ENCODE measurements at regions not wholly inside any gene's neighbourhood (a gene's known extent, or its start where the extent isn't known, plus 50 kb on each side); places are given as distances from the start of the nearest gene placed in this dataset.

- no peak overlapping the region for H3K27ac ChIP-seq (ENCODE audit: low read length)
- H3K4me1 ChIP-seq (ENCODE audit: control insufficient read depth, insufficient read depth, low read length), result no peaks in the 10 kb centered on the region
- no peak overlapping the region for H3K9ac ChIP-seq (ENCODE audit: low read length in 2 of 2)
- H3K36me3 ChIP-seq (ENCODE audit: control insufficient read depth in 2 of 2, insufficient read depth in 2 of 2, low read length in 2 of 2), result no peaks in the 10 kb centered on the region
- peaks cover 3 to 8% of the 10 kb centered on the region in 2 donors for H3K27me3 ChIP-seq (ENCODE audit: control insufficient read depth in 1 of 2, insufficient read depth in 2 of 2, low read length in 2 of 2)
- no peak overlapping the region for H3K4me3 ChIP-seq (ENCODE audit: low read length in 2 of 2)
- no peaks in the 10 kb centered on the region for H3K9me3 ChIP-seq (ENCODE audit: control insufficient read depth in 2 of 2, low read length in 2 of 2)
These were observed 138.7 kb downstream of the KLF13 start for GRCh38 chr15:31465083-31465955.

GRCh38 chr15:31467361-31467760 lies 140.7 kb downstream of the KLF13 start:
- no peaks in the 10 kb centered on the region for H3K36me3 ChIP-seq (ENCODE audit: control insufficient read depth in 2 of 2, insufficient read depth in 2 of 2, low read length in 2 of 2)
- no peak overlapping the region for H3K4me3 ChIP-seq (ENCODE audit: low read length in 2 of 2)
- H3K9ac ChIP-seq (ENCODE audit: low read length in 2 of 2), result no peak overlapping the region

GRCh38 chr15:31468911-31469785 lies 142.5 kb downstream of the KLF13 start:
- no peak overlapping the region for H3K9ac ChIP-seq (ENCODE audit: low read length in 2 of 2)
- H3K27me3 ChIP-seq (ENCODE audit: control insufficient read depth in 1 of 2, insufficient read depth in 2 of 2, low read length in 2 of 2), result peaks cover 3 to 10% of the 10 kb centered on the region in 2 donors
- H3K9me3 ChIP-seq (ENCODE audit: control insufficient read depth in 2 of 2, low read length in 2 of 2), result no peaks in the 10 kb centered on the region
- H3K27ac ChIP-seq (ENCODE audit: low read length), result no peak overlapping the region
- H3K4me3 ChIP-seq (ENCODE audit: low read length in 2 of 2), result no peak overlapping the region
- H3K4me1 ChIP-seq (ENCODE audit: control insufficient read depth, insufficient read depth, low read length), result peaks cover 6% of the 10 kb centered on the region
- H3K36me3 ChIP-seq (ENCODE audit: control insufficient read depth in 2 of 2, insufficient read depth in 2 of 2, low read length in 2 of 2), result no peaks in the 10 kb centered on the region

More at GRCh38 chr15:31467361-31467760, 140.7 kb downstream of the KLF13 start:
- Histone ChIP-seq H3K4me1 (ENCODE audit: control insufficient read depth, insufficient read depth, low read length) (peaks cover 4% of the 10 kb centered on the region), H3K9me3 (ENCODE audit: control insufficient read depth in 2 of 2, low read length in 2 of 2) (no peaks in the 10 kb centered on the region), H3K27ac (ENCODE audit: low read length) (no peak overlapping the region), H3K27me3 (ENCODE audit: control insufficient read depth in 1 of 2, insufficient read depth in 2 of 2, low read length in 2 of 2) (peaks cover 3 to 10% of the 10 kb centered on the region in 2 donors)

GRCh38 chr15:31469786-31470525 lies 143.3 kb downstream of the KLF13 start:
- H3K27ac ChIP-seq (ENCODE audit: low read length), result no peak overlapping the region
- H3K9me3 ChIP-seq (ENCODE audit: control insufficient read depth in 2 of 2, low read length in 2 of 2), result no peaks in the 10 kb centered on the region
- peaks cover 6% of the 10 kb centered on the region for H3K4me1 ChIP-seq (ENCODE audit: control insufficient read depth, insufficient read depth, low read length)
- peaks cover 3 to 8% of the 10 kb centered on the region in 2 donors for H3K27me3 ChIP-seq (ENCODE audit: control insufficient read depth in 1 of 2, insufficient read depth in 2 of 2, low read length in 2 of 2)
- no peak overlapping the region for H3K9ac ChIP-seq (ENCODE audit: low read length in 2 of 2)
- no peak overlapping the region for H3K4me3 ChIP-seq (ENCODE audit: low read length in 2 of 2)
- H3K36me3 ChIP-seq (ENCODE audit: control insufficient read depth in 2 of 2, insufficient read depth in 2 of 2, low read length in 2 of 2), result no peaks in the 10 kb centered on the region

- H3K9ac ChIP-seq (ENCODE audit: low read length in 2 of 2), result no peak overlapping the region
- H3K4me3 ChIP-seq (ENCODE audit: low read length in 2 of 2), result no peak overlapping the region
- peaks cover 3 to 6% of the 10 kb centered on the region in 2 donors for H3K27me3 ChIP-seq (ENCODE audit: control insufficient read depth in 1 of 2, insufficient read depth in 2 of 2, low read length in 2 of 2)
- no peaks in the 10 kb centered on the region for H3K36me3 ChIP-seq (ENCODE audit: control insufficient read depth in 2 of 2, insufficient read depth in 2 of 2, low read length in 2 of 2)
- H3K4me1 ChIP-seq (ENCODE audit: control insufficient read depth, insufficient read depth, low read length), result peaks cover 6% of the 10 kb centered on the region
- no peaks in the 10 kb centered on the region for H3K9me3 ChIP-seq (ENCODE audit: control insufficient read depth in 2 of 2, low read length in 2 of 2)
- no peak overlapping the region for H3K27ac ChIP-seq (ENCODE audit: low read length)
These were observed 144.1 kb downstream of the KLF13 start for GRCh38 chr15:31470756-31471155.

GRCh38 chr15:31471731-31472430 lies 145.2 kb downstream of the KLF13 start:
- Histone ChIP-seq H3K27me3 (ENCODE audit: control insufficient read depth in 1 of 2, insufficient read depth in 2 of 2, low read length in 2 of 2) (peaks cover 3 to 6% of the 10 kb centered on the region in 2 donors), H3K27ac (ENCODE audit: low read length) (no peak overlapping the region)

GRCh38 chr15:31472636-31473384 lies 146.2 kb downstream of the KLF13 start:
- Histone ChIP-seq H3K36me3 (ENCODE audit: control insufficient read depth in 2 of 2, insufficient read depth in 2 of 2, low read length in 2 of 2) (no peaks in the 10 kb centered on the region), H3K27me3 (ENCODE audit: control insufficient read depth in 1 of 2, insufficient read depth in 2 of 2, low read length in 2 of 2) (peaks cover 0 to 6% of the 10 kb centered on the region in 2 donors), H3K4me3 (ENCODE audit: low read length in 2 of 2) (no peak overlapping the region), H3K9me3 (ENCODE audit: control insufficient read depth in 2 of 2, low read length in 2 of 2) (no peaks in the 10 kb centered on the region), H3K9ac (ENCODE audit: low read length in 2 of 2) (no peak overlapping the region), H3K4me1 (ENCODE audit: control insufficient read depth, insufficient read depth, low read length) (peaks cover 6% of the 10 kb centered on the region), H3K27ac (ENCODE audit: low read length) (no peak overlapping the region)

More at GRCh38 chr15:31471731-31472430, 145.2 kb downstream of the KLF13 start:
- Histone ChIP-seq H3K4me1 (ENCODE audit: control insufficient read depth, insufficient read depth, low read length) (peaks cover 6% of the 10 kb centered on the region), H3K9me3 (ENCODE audit: control insufficient read depth in 2 of 2, low read length in 2 of 2) (no peaks in the 10 kb centered on the region), H3K9ac (ENCODE audit: low read length in 2 of 2) (no peak overlapping the region), H3K4me3 (ENCODE audit: low read length in 2 of 2) (no peak overlapping the region), H3K36me3 (ENCODE audit: control insufficient read depth in 2 of 2, insufficient read depth in 2 of 2, low read length in 2 of 2) (no peaks in the 10 kb centered on the region)

- Histone ChIP-seq H3K9ac (ENCODE audit: low read length in 2 of 2) (no peak overlapping the region), H3K4me3 (ENCODE audit: low read length in 2 of 2) (no peak overlapping the region), H3K9me3 (ENCODE audit: control insufficient read depth in 2 of 2, low read length in 2 of 2) (no peaks in the 10 kb centered on the region), H3K36me3 (ENCODE audit: control insufficient read depth in 2 of 2, insufficient read depth in 2 of 2, low read length in 2 of 2) (no peaks in the 10 kb centered on the region), H3K27ac (ENCODE audit: low read length) (no peak overlapping the region), H3K4me1 (ENCODE audit: control insufficient read depth, insufficient read depth, low read length) (peaks cover 6% of the 10 kb centered on the region), H3K27me3 (ENCODE audit: control insufficient read depth in 1 of 2, insufficient read depth in 2 of 2, low read length in 2 of 2) (peaks cover 0 to 6% of the 10 kb centered on the region in 2 donors)
These were observed 146.9 kb downstream of the KLF13 start for GRCh38 chr15:31473385-31474058.
